ENCODE measurements at regions not wholly inside any gene's neighbourhood (a gene's known extent, or its start where the extent isn't known, plus 50 kb on each side); places are given as distances from the start of the nearest gene placed in this dataset.

DNA sequence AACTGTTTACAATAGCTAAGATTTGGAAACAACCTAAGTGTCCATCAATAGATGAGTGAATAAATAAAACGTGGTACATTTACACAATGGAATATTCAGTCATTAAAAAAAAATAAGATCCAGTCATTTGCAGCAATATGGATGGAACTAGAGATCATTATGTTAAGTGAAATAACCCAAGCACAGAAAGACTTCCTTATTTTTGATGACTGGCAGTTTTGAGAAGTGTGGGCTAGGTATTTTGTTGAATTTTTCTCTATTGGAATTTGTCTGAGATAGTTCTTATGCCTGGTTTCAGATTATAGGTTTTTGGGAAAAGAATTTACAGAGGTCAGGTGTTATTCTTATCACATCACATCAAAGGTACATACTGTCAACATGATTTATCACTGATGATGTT lies 293.8 kb upstream of the ARSJ start:
- ChIA-PET POLR2A (ENCODE audit: low non-redundant PET) (no interaction called here), CTCF (no interaction called here)
- peaks cover 8% of the 10 kb centered on the region for H3K4me1 ChIP-seq (ENCODE audit: insufficient read depth, low read length, poor library complexity, severe bottlenecking)
- H3K27me3 ChIP-seq (replicated peaks; ENCODE audit: insufficient read depth, low read depth, low read length, poor library complexity), result no peaks in the 10 kb centered on the region
- no peak for TF ChIP-seq EZH2 (IDR thresholded peaks at IDR 0.05; ENCODE audit: borderline replicate concordance, low read depth, low read length, poor library complexity, severe bottlenecking)
- TF ChIP-seq, protein P1, sequence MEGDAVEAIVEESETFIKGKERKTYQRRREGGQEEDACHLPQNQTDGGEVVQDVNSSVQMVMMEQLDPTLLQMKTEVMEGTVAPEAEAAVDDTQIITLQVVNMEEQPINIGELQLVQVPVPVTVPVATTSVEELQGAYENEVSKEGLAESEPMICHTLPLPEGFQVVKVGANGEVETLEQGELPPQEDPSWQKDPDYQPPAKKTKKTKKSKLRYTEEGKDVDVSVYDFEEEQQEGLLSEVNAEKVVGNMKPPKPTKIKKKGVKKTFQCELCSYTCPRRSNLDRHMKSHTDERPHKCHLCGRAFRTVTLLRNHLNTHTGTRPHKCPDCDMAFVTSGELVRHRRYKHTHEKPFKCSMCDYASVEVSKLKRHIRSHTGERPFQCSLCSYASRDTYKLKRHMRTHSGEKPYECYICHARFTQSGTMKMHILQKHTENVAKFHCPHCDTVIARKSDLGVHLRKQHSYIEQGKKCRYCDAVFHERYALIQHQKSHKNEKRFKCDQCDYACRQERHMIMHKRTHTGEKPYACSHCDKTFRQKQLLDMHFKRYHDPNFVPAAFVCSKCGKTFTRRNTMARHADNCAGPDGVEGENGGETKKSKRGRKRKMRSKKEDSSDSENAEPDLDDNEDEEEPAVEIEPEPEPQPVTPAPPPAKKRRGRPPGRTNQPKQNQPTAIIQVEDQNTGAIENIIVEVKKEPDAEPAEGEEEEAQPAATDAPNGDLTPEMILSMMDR (conservative IDR thresholded peaks at IDR 0.05; ENCODE audit: low read depth, low read length), result no peak
- intact Hi-C loops (cut with micrococcal nuclease; ENCODE audit: unreplicated experiment), result no loop called here
- H3K4me3 ChIP-seq (ENCODE audit: low read depth, low read length, poor library complexity, severe bottlenecking), result no peak overlapping the region
- BruUV-seq (replicated peaks), result no TSS peak
- H3K36me3 ChIP-seq (ENCODE audit: insufficient read depth, low read length, poor library complexity, severe bottlenecking), result no peaks in the 10 kb centered on the region
- H3K27ac ChIP-seq (ENCODE audit: low read depth, low read length, poor library complexity, severe bottlenecking), result no peak overlapping the region
- no peak for DNase-seq (ENCODE audit: low spot score)
- peaks cover 4% of the 10 kb centered on the region for H3K9me3 ChIP-seq (ENCODE audit: low read depth, low read length, poor library complexity, severe bottlenecking)

DNA sequence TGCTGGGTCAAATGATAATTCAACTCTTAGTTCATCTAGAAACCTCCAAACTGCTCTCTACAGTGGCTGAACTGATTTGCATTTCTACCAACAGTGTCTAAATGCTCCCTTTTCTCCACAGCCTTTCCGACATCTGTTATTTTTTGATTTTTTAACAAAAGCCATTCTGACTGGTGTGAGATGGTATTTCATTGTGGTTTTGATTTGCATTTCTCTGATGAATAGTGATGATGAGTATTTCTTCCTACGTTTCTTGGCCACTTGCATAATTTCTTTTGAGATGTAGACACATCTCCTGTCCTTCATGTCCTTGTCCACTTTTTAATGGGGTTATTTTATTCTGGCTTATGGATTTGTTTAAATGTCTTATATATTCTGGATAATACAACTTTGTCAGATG lies 298.2 kb upstream of the ARSJ start:
- Histone ChIP-seq H3K4me1 (ENCODE audit: insufficient read depth, low read length, poor library complexity, severe bottlenecking) (no peaks in the 10 kb centered on the region), H3K4me3 (ENCODE audit: low read depth, low read length, poor library complexity, severe bottlenecking) (no peak overlapping the region), H3K36me3 (ENCODE audit: insufficient read depth, low read length, poor library complexity, severe bottlenecking) (no peaks in the 10 kb centered on the region), H3K9me3 (ENCODE audit: low read depth, low read length, poor library complexity, severe bottlenecking) (peaks cover 7% of the 10 kb centered on the region), H3K27ac (ENCODE audit: low read depth, low read length, poor library complexity, severe bottlenecking) (no peak overlapping the region), H3K27me3 (replicated peaks; ENCODE audit: insufficient read depth, low read depth, low read length, poor library complexity) (no peaks in the 10 kb centered on the region)
- intact Hi-C loops (cut with micrococcal nuclease; ENCODE audit: unreplicated experiment), result no loop called here
- DNase-seq (ENCODE audit: low spot score), result no peak
- POLR2A ChIA-PET (ENCODE audit: low non-redundant PET), result no interaction called here
- TF ChIP-seq EZH2 (IDR thresholded peaks at IDR 0.05; ENCODE audit: borderline replicate concordance, low read depth, low read length, poor library complexity, severe bottlenecking), result no peak
- TF ChIP-seq, protein P1 (conservative IDR thresholded peaks at IDR 0.05; ENCODE audit: low read depth, low read length), result no peak
- CTCF ChIA-PET, result no interaction called here
- no TSS peak for BruUV-seq (replicated peaks)

DNA sequence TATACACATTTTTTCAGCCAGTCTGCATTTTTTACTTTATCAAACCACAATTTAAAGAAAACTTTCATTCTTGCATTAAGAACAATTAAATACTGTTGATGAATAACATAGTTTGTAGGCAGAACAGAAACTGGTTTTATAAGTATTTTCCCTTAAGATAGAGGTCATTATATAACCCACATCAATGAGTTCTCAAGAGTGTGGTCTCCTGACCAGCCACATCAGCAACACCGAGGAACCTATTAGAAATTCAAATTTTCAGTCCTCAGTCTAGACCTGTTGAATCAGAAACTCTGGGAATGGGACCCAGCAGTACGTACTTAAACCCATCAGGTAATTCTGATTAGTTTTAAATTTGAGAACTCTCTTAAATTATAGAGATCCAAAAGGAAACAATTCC lies 299.6 kb upstream of the ARSJ start:
- H3K9me3 ChIP-seq (ENCODE audit: low read depth, low read length, poor library complexity, severe bottlenecking), result peaks cover 7% of the 10 kb centered on the region
- ChIA-PET POLR2A (ENCODE audit: low non-redundant PET) (no interaction called here), CTCF (no interaction called here)
- no peak overlapping the region for H3K27ac ChIP-seq (ENCODE audit: low read depth, low read length, poor library complexity, severe bottlenecking)
- TF ChIP-seq EZH2 (IDR thresholded peaks at IDR 0.05; ENCODE audit: borderline replicate concordance, low read depth, low read length, poor library complexity, severe bottlenecking), result no peak
- TF ChIP-seq, protein P1 (conservative IDR thresholded peaks at IDR 0.05; ENCODE audit: low read depth, low read length), result no peak
- intact Hi-C loops (cut with micrococcal nuclease; ENCODE audit: unreplicated experiment), result no loop called here
- DNase-seq (ENCODE audit: low spot score), result no peak
- BruUV-seq (replicated peaks), result no TSS peak
- no peaks in the 10 kb centered on the region for H3K36me3 ChIP-seq (ENCODE audit: insufficient read depth, low read length, poor library complexity, severe bottlenecking)
- peaks cover 4% of the 10 kb centered on the region for H3K4me1 ChIP-seq (ENCODE audit: insufficient read depth, low read length, poor library complexity, severe bottlenecking)
- H3K4me3 ChIP-seq (ENCODE audit: low read depth, low read length, poor library complexity, severe bottlenecking), result no peak overlapping the region
- H3K27me3 ChIP-seq (replicated peaks; ENCODE audit: insufficient read depth, low read depth, low read length, poor library complexity), result no peaks in the 10 kb centered on the region
